Subcutaneous abdominal adipose tissue (tissue), 5 donors: ENCODE measurements at regions not wholly inside any gene's neighbourhood (a gene's known extent, or its start where the extent isn't known, plus 50 kb on each side); places are given as distances from the start of the nearest gene placed in this dataset.
"Not testable (repeated sequence)": the region's sequence is repeated elsewhere in the genome, so short reads cannot be mapped to it uniquely, and the experiment has no call there.

ENCODE experiments used
- H3K27ac ChIP-seq: one replicate; pipeline ENCODE4 v1.7.0; 2013; ENCODE audit warnings: low read depth, mild to moderate bottlenecking, inconsistent platforms, low read length, moderate library complexity
- H3K27me3 ChIP-seq, 5 donors: one replicate each; pipeline ENCODE4 v1.7.0; 2013; ENCODE audit warnings: low read length in 5 of 5, inconsistent platforms in 1 of 5; ENCODE audit not compliant: control insufficient read depth in 5 of 5, insufficient read depth in 4 of 5
- H3K36me3 ChIP-seq, 5 donors: one replicate each; pipeline ENCODE4 v1.7.0; 2013; ENCODE audit warnings: low read length in 5 of 5; ENCODE audit not compliant: control insufficient read depth in 5 of 5, insufficient read depth in 5 of 5
- H3K4me1 ChIP-seq, 5 donors: one replicate each; pipeline ENCODE4 v1.7.0; 2013; ENCODE audit warnings: low read length in 5 of 5, mild to moderate bottlenecking in 3 of 5, moderate library complexity in 1 of 5; ENCODE audit not compliant: control insufficient read depth in 5 of 5, insufficient read depth in 5 of 5
- H3K4me3 ChIP-seq, 5 donors: one replicate each; pipeline ENCODE4 v1.7.0; 2013; ENCODE audit warnings: low read length in 5 of 5, low read depth in 1 of 5
- H3K9ac ChIP-seq, 5 donors: one replicate each; pipeline ENCODE4 v1.7.0; 2013; ENCODE audit warnings: low read length in 5 of 5, mild to moderate bottlenecking in 4 of 5, moderate library complexity in 3 of 5
- H3K9me3 ChIP-seq, 5 donors: one replicate each; pipeline ENCODE4 v1.7.0; 2013; ENCODE audit warnings: low read length in 5 of 5; ENCODE audit not compliant: control insufficient read depth in 5 of 5
- donor health status: healthy.
- donor health status: healthy.
- donor health status: healthy.
- donor health status: healthy.
- donor health status: healthy.

GRCh38 chr4:147289181-147289580 lies 191.7 kb upstream of the EDNRA start:
- no peak overlapping the region for H3K27ac ChIP-seq
- H3K4me1 ChIP-seq: peaks cover 0 to 19% (median 12%) of the 10 kb centered on the region in 5 donors
- H3K4me3 ChIP-seq: no peak overlapping the region
- no peaks in the 10 kb centered on the region for H3K27me3 ChIP-seq
- H3K9me3 ChIP-seq: no peaks in the 10 kb centered on the region
- H3K9ac ChIP-seq: no peak overlapping the region
- no peaks in the 10 kb centered on the region for H3K36me3 ChIP-seq

- not testable (repeated sequence) for H3K9me3 ChIP-seq, H3K9ac ChIP-seq, H3K4me3 ChIP-seq
These were observed 188.1 kb upstream of the EDNRA start for GRCh38 chr4:147292604-147293313.

GRCh38 chr4:147293314-147293677 lies 187.6 kb upstream of the EDNRA start:
- not testable (repeated sequence) for H3K9ac ChIP-seq, H3K4me3 ChIP-seq, H3K27ac ChIP-seq, H3K4me1 ChIP-seq, H3K27me3 ChIP-seq, H3K9me3 ChIP-seq, H3K36me3 ChIP-seq

More at GRCh38 chr4:147292604-147293313, 188.1 kb upstream of the EDNRA start:
- not testable (repeated sequence) for H3K27me3 ChIP-seq, H3K36me3 ChIP-seq, H3K27ac ChIP-seq
- peaks cover 0 to 12% (median 4%) of the 10 kb centered on the region in 5 donors for H3K4me1 ChIP-seq

- H3K4me3 ChIP-seq: no peak overlapping the region
- no peak overlapping the region for H3K9ac ChIP-seq
- no peaks in the 10 kb centered on the region for H3K36me3 ChIP-seq
- no peaks in the 10 kb centered on the region for H3K4me1 ChIP-seq
- H3K27ac ChIP-seq: no peak overlapping the region
- no peaks in the 10 kb centered on the region for H3K9me3 ChIP-seq
- no peaks in the 10 kb centered on the region for H3K27me3 ChIP-seq
These were observed 181.7 kb upstream of the EDNRA start for GRCh38 chr4:147299205-147299604.

GRCh38 chr4:147303174-147303872 lies 177.6 kb upstream of the EDNRA start:
- no peaks in the 10 kb centered on the region for H3K9me3 ChIP-seq
- H3K4me3 ChIP-seq: no peak overlapping the region
- H3K27ac ChIP-seq: no peak overlapping the region
- H3K4me1 ChIP-seq: no peaks in the 10 kb centered on the region
- H3K27me3 ChIP-seq: no peaks in the 10 kb centered on the region
- no peak overlapping the region for H3K9ac ChIP-seq
- no peaks in the 10 kb centered on the region for H3K36me3 ChIP-seq

- Histone ChIP-seq H3K27me3 (no peaks in the 10 kb centered on the region), H3K4me1 (no peaks in the 10 kb centered on the region), H3K27ac (no peak overlapping the region), H3K9me3 (no peaks in the 10 kb centered on the region), H3K9ac (no peak overlapping the region), H3K36me3 (no peaks in the 10 kb centered on the region), H3K4me3 (no peak overlapping the region)
These were observed 177.0 kb upstream of the EDNRA start for GRCh38 chr4:147303873-147304229.

- Histone ChIP-seq H3K27ac (no peak overlapping the region), H3K9me3 (no peaks in the 10 kb centered on the region), H3K4me1 (peaks cover 0 to 23% (median 19%) of the 10 kb centered on the region in 5 donors), H3K9ac (no peak overlapping the region), H3K27me3 (no peaks in the 10 kb centered on the region), H3K36me3 (no peaks in the 10 kb centered on the region), H3K4me3 (no peak overlapping the region)
These were observed 172.8 kb upstream of the EDNRA start for GRCh38 chr4:147307896-147308674.

- H3K9ac ChIP-seq: no peak overlapping the region
- no peaks in the 10 kb centered on the region for H3K36me3 ChIP-seq
- H3K9me3 ChIP-seq: no peaks in the 10 kb centered on the region
- H3K4me1 ChIP-seq: peaks cover 0 to 23% (median 21%) of the 10 kb centered on the region in 5 donors
- no peaks in the 10 kb centered on the region for H3K27me3 ChIP-seq
- H3K4me3 ChIP-seq: no peak overlapping the region
- no peak overlapping the region for H3K27ac ChIP-seq
These were observed 171.5 kb upstream of the EDNRA start for GRCh38 chr4:147309434-147309833.

- Histone ChIP-seq H3K36me3 (no peaks in the 10 kb centered on the region), H3K9me3 (no peaks in the 10 kb centered on the region), H3K4me3 (no peak overlapping the region), H3K27ac (no peak overlapping the region), H3K27me3 (no peaks in the 10 kb centered on the region), H3K4me1 (peaks cover 0 to 23% (median 21%) of the 10 kb centered on the region in 5 donors), H3K9ac (no peak overlapping the region)
These were observed 170.6 kb upstream of the EDNRA start for GRCh38 chr4:147310312-147310711.

GRCh38 chr4:147311956-147312355 lies 168.9 kb upstream of the EDNRA start:
- no peaks in the 10 kb centered on the region for H3K27me3 ChIP-seq
- no peaks in the 10 kb centered on the region for H3K9me3 ChIP-seq
- H3K36me3 ChIP-seq: no peaks in the 10 kb centered on the region
- no peak overlapping the region for H3K9ac ChIP-seq
- no peak overlapping the region for H3K27ac ChIP-seq
- H3K4me1 ChIP-seq: peaks cover 0 to 23% (median 21%) of the 10 kb centered on the region in 5 donors
- no peak overlapping the region for H3K4me3 ChIP-seq
